Gastrocnemius medialis (tissue), 4 donors: ENCODE measurements at regions not wholly inside any gene's neighbourhood (a gene's known extent, or its start where the extent isn't known, plus 50 kb on each side); places are given as distances from the start of the nearest gene placed in this dataset.

Experiments used
- ATAC-seq, 2 donors: fragments of 150-250 bp; one replicate each; pipeline ENCODE4 v1.9.1; 2016
- DNase-seq, 2 donors: peaks; one replicate each; pipeline ENCODE4 v3.0.0-alpha.2; 2019
- H3K27ac ChIP-seq, 4 donors: fragments of 200-600 bp; sonication (generic); 1 replicate in 1 of 4; 2 replicates in 3 of 4; pipeline ENCODE4 v1.5.1; 2016 to 2018; ENCODE audit warnings: mild to moderate bottlenecking in 2 of 4, moderate library complexity in 1 of 4
- H3K27me3 ChIP-seq, 3 donors: fragments of 200-600 bp; sonication (generic) in 2 of 3; 1 replicate in 1 of 3; 2 replicates in 2 of 3; pipeline versions ENCODE4 v1.5.1 to v1.6.0; 2016 to 2019; ENCODE audit warnings: mild to moderate bottlenecking in 1 of 3, moderate library complexity in 1 of 3
- H3K36me3 ChIP-seq, 2 donors: fragments of 200-600 bp; sonication (generic) in 1 of 2; one replicate each; pipeline ENCODE4 v1.5.1; 2017 to 2018
- H3K4me1 ChIP-seq, 2 donors: fragments of 200-600 bp; sonication (generic) in 1 of 2; one replicate each; pipeline ENCODE4 v1.5.1; 2016 to 2017; ENCODE audit warnings: mild to moderate bottlenecking in 2 of 2
- H3K4me3 ChIP-seq, 4 donors: fragments of 200-600 bp; sonication (generic) in 3 of 4; 1 replicate in 1 of 4; 2 replicates in 3 of 4; pipeline ENCODE4 v1.5.1; 2016 to 2019; ENCODE audit warnings: mild to moderate bottlenecking in 2 of 4
- H3K9me3 ChIP-seq, 3 donors: fragments of 200-600 bp; sonication (generic) in 2 of 3; 1 replicate in 1 of 3; 2 replicates in 2 of 3; pipeline ENCODE4 v1.5.1; 2016 to 2019
- POLR2A ChIP-seq, 2 donors: fragments of 450-650 bp; IDR thresholded peaks; one replicate each; pipeline ENCODE4 v1.6.1; 2017; ENCODE audit warnings: antibody characterized with exemption in 2 of 2, mild to moderate bottlenecking in 2 of 2, moderate library complexity in 2 of 2
- in situ Hi-C, 4 donors: fragments of 200-750 bp; cut with MboI; loops; one replicate each; pipeline versions ENCODE4 v1.15.0 to v1.8.0; 2017; ENCODE audit warnings: low sequenced_read_pairs in 4 of 4
- intact Hi-C: fragments of 100-400 bp; cut with DNase I; formaldehyde crosslinking; loops from one replicate; pipeline ENCODE4 v1.15.1; 2023; ENCODE audit warnings: low total_unique reads
- TF ChIP-seq, protein P1 (sequence below), 5 experiments: fragments of 450-650 bp in 3 of 5; fragments of 200-600 bp in 2 of 5; sonication (generic) in 2 of 5; IDR thresholded peaks in 4 of 5; conservative IDR thresholded peaks in 1 of 5; 1 replicate in 4 of 5; 2 replicates in 1 of 5; pipeline ENCODE4 v1.5.1; 2016 to 2019; ENCODE audit warnings: antibody characterized with exemption in 5 of 5, mild to moderate bottlenecking in 3 of 5, moderate library complexity in 3 of 5

DNA sequence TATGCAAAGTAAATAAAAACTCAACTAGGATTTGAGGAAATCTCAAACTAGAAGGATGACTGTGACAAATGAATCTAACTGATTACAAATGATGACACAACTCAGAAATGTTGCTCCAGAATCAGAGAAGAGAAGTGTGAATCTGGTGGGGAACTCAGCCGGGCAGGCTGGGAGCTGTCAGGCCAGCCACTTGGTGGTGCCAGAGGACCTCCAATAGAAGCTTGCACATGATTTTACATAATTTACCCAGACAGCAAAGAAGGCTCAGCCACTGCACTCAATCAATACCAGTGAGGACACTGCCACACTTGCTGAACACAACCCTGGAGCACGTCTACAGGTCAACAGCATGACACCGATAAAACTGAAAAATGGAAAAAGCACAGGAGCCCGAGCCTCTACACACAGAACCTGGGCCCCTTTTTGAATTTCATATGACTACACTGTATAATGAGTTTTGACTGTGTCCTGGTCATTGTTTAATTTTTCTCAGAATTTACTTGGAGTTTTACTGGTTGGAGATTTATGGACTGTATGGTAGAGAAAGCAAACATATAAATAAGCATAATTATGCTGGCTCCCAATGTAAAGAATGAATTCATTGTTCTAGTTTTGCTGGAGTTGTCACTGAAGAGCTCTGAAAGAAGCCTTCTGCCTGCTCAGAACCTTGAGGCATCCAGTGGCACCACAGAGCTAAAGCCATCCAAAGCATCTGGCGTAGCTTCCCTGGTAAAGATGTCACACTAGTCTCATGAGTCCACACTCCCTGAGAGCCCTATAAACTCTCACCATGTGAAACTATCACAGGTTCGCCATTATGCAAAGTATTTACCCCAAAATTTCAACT, 296.5 kb downstream of the THBS2 start:
- ATAC-seq (peak; percentile 78 to 83), DNase-seq (peak; percentile 37 to 59)
- Histone ChIP-seq H3K4me3 (no peak overlapping the region), H3K27me3 (peaks cover 0 to 11% (median 4%) of the 10 kb centered on the region in 3 donors), H3K4me1 (peaks cover 12 to 16% of the 10 kb centered on the region in 2 donors), H3K36me3 (no peaks in the 10 kb centered on the region), H3K9me3 (no peaks in the 10 kb centered on the region), H3K27ac (no peak overlapping the region)
- no peak for TF ChIP-seq POLR2A (IDR thresholded peaks at IDR 0.05)
- TF ChIP-seq, protein P1, sequence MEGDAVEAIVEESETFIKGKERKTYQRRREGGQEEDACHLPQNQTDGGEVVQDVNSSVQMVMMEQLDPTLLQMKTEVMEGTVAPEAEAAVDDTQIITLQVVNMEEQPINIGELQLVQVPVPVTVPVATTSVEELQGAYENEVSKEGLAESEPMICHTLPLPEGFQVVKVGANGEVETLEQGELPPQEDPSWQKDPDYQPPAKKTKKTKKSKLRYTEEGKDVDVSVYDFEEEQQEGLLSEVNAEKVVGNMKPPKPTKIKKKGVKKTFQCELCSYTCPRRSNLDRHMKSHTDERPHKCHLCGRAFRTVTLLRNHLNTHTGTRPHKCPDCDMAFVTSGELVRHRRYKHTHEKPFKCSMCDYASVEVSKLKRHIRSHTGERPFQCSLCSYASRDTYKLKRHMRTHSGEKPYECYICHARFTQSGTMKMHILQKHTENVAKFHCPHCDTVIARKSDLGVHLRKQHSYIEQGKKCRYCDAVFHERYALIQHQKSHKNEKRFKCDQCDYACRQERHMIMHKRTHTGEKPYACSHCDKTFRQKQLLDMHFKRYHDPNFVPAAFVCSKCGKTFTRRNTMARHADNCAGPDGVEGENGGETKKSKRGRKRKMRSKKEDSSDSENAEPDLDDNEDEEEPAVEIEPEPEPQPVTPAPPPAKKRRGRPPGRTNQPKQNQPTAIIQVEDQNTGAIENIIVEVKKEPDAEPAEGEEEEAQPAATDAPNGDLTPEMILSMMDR (IDR thresholded peaks at IDR 0.05 in 4 of 5, conservative IDR thresholded peaks at IDR 0.05 in 1 of 5): peak; percentile 62 to 77 (median 72)
- in situ Hi-C loops (loop anchor here in 1 of 4 donors (25.0 kb wide), 1 partner anchor 555 kb away; no protein-coding TSS in a partner anchor), intact Hi-C loops (loop anchor here (10.0 kb wide), 1 partner anchor 698 kb away; no protein-coding TSS in a partner anchor)

DNA sequence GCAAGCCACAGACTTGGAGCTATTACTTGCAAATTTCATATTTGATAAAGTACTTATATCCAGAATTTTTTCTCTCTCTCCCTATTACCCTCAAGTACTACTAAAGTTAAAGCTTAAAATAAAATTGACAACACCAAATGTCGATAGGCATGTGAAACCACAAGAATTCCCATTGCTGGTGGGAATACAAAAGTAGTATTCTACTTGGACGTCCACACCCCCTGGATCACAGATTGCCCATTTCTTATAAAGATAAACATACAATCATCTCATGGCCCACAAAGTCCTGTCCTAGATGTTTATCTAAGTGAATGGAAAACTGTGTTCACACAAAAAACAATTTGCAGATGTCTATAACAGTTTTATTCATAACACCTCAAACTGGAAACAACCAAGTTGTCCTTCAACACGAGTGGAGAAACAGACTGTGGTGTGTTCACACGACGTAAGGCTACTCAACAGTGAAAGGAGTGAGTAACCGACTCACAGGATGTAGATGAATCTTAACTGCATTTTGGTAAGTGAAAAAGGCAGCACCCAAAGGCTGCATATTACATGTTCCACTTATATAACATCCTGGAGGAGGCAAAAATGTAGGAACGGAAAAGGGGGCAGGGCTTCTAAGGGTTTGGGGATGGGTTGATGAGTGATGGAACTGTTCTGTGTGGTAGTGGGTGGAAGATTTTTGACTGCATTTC, 297.4 kb downstream of the THBS2 start:
- TF ChIP-seq, protein P1 (IDR thresholded peaks at IDR 0.05 in 4 of 5, conservative IDR thresholded peaks at IDR 0.05 in 1 of 5): no peak
- no peak for TF ChIP-seq POLR2A (IDR thresholded peaks at IDR 0.05)
- peaks cover 12 to 16% of the 10 kb centered on the region in 2 donors for H3K4me1 ChIP-seq
- ATAC-seq: no peak
- H3K36me3 ChIP-seq: no peaks in the 10 kb centered on the region
- peaks cover 4 to 18% (median 6%) of the 10 kb centered on the region in 3 donors for H3K27me3 ChIP-seq
- intact Hi-C loops (loop anchor here (10.0 kb wide), 1 partner anchor 699 kb away; no protein-coding TSS in a partner anchor), in situ Hi-C loops (loop anchor here in 1 of 4 donors (25.0 kb wide), 1 partner anchor 556 kb away; no protein-coding TSS in a partner anchor)
- DNase-seq: no peak
- H3K9me3 ChIP-seq: no peaks in the 10 kb centered on the region
- no peak overlapping the region for H3K27ac ChIP-seq
- no peak overlapping the region for H3K4me3 ChIP-seq

DNA sequence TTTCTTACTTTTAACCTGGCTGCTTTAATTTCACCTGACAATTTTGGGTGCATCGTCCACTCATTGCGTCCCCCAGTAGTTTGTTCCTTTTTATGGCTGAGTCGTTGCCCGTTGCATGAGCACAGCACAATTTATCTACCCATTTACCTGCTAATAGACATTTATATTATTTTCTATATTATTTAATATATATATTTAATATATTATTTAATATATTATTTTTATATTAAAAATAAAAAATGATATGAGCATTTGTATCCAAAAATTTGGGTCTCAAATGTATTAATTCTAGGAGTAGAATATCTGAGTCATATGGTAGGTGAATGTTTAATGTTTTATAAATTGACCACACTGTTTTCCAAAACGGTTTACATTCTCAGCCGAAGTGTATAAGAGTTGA, 300.2 kb downstream of the THBS2 start:
- intact Hi-C loops (loop anchor here (10.0 kb wide), 1 partner anchor 701 kb away; no protein-coding TSS in a partner anchor), in situ Hi-C loops (loop anchor here in 1 of 4 donors (25.0 kb wide), 1 partner anchor 559 kb away; no protein-coding TSS in a partner anchor)
- Histone ChIP-seq H3K36me3 (no peaks in the 10 kb centered on the region), H3K9me3 (no peaks in the 10 kb centered on the region), H3K27me3 (peaks cover 4 to 30% (median 6%) of the 10 kb centered on the region in 3 donors), H3K4me1 (no peaks in the 10 kb centered on the region), H3K4me3 (no peak overlapping the region), H3K27ac (no peak overlapping the region)
- no peak for TF ChIP-seq POLR2A (IDR thresholded peaks at IDR 0.05)
- TF ChIP-seq, protein P1 (IDR thresholded peaks at IDR 0.05 in 4 of 5, conservative IDR thresholded peaks at IDR 0.05 in 1 of 5): no peak
- DNase-seq (no peak), ATAC-seq (no peak)

DNA sequence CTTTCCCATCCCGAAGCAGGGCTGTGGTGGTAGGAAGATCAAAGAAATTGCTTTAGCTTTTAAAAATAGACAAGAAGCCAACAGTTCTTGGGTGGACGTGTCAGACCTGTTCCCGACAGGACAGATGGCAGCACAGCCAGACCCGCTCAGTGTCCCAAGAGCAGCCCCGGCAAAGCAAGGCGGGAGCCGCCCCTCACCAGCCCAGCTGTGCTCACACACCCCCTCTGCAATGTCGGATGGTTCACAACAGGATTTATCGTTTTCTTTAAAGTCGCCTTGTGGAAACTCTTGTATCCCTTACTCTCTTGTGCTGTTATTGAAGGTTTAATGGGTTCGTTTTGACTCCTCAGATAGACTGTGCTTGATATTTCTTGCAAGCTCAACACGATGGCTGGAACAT, 302.4 kb downstream of the THBS2 start:
- no peak for DNase-seq
- in situ Hi-C loops: loop anchor here in 1 of 4 donors (25.0 kb wide), 1 partner anchor 561 kb away; no protein-coding TSS in a partner anchor

More for the DNA sequence above, 302.4 kb downstream of the THBS2 start:
- intact Hi-C loops: loop anchor here (10.0 kb wide), 1 partner anchor 704 kb away; no protein-coding TSS in a partner anchor
- Histone ChIP-seq H3K9me3 (no peaks in the 10 kb centered on the region), H3K27ac (no peak overlapping the region), H3K4me1 (no peaks in the 10 kb centered on the region), H3K27me3 (peaks cover 4 to 30% (median 6%) of the 10 kb centered on the region in 3 donors), H3K4me3 (no peak overlapping the region), H3K36me3 (no peaks in the 10 kb centered on the region)
- TF ChIP-seq, protein P1 (IDR thresholded peaks at IDR 0.05 in 4 of 5, conservative IDR thresholded peaks at IDR 0.05 in 1 of 5): no peak
- TF ChIP-seq POLR2A (IDR thresholded peaks at IDR 0.05): no peak
- no peak for ATAC-seq
